HCT116 (cell line): ENCODE measurements at regions not wholly inside any gene's neighbourhood (a gene's known extent, or its start where the extent isn't known, plus 50 kb on each side); places are given as distances from the start of the nearest gene placed in this dataset.

ENCODE experiments used
- ATF3 ChIP-seq: IDR thresholded peaks from 2 replicates; pipeline ENCODE4 v1.6.1; 2012
- CBX3 ChIP-seq: IDR thresholded peaks from 2 replicates; pipeline ENCODE4 v1.6.1; 2012; ENCODE audit warnings: low read depth
- CTCF ChIP-seq, 3 experiments: fragments of 200-600 bp in 1 of 3; sonication (generic) in 1 of 3; IDR thresholded peaks in 2 of 3; conservative IDR thresholded peaks in 1 of 3; 2 replicates each; pipeline ENCODE4 v1.5.1; 2012 to 2017; ENCODE audit warnings: low read depth in 2 of 3, low read length in 2 of 3, antibody characterized with exemption in 1 of 3, borderline replicate concordance in 1 of 3, control low read depth in 1 of 3, mild to moderate bottlenecking in 1 of 3, mixed read lengths in 1 of 3, mixed run types in 1 of 3, moderate library complexity in 1 of 3; ENCODE audit not compliant: insufficient read depth in 1 of 3
- EZH2 ChIP-seq: fragments of 200-600 bp; sonication (generic); IDR thresholded peaks from 2 replicates; pipeline ENCODE4 v1.6.1; 2017; ENCODE audit warnings: antibody characterized with exemption, mixed run types
- JUND ChIP-seq: IDR thresholded peaks from 2 replicates; pipeline ENCODE4 v1.6.1; 2012
- POLR2A ChIP-seq: IDR thresholded peaks from 2 replicates; pipeline ENCODE4 v1.7.0; 2011; ENCODE audit warnings: borderline replicate concordance; ENCODE audit not compliant: insufficient read depth, insufficient read length; ENCODE audit errors: extremely low read depth
- RAD21 ChIP-seq: IDR thresholded peaks from 2 replicates; pipeline ENCODE4 v1.6.1; 2012; ENCODE audit warnings: low read depth, mild to moderate bottlenecking
- REST ChIP-seq: IDR thresholded peaks from 2 replicates; pipeline ENCODE4 v1.6.1; 2012; ENCODE audit warnings: low read depth
- ZFX ChIP-seq: fragments of 450-650 bp; IDR thresholded peaks from 2 replicates; pipeline ENCODE4 v1.6.1; 2017
- TF ChIP-seq, protein P1 (sequence below): IDR thresholded peaks from 2 replicates; pipeline ENCODE4 v1.6.1; 2012
- TF ChIP-seq, protein P2 (sequence below): IDR thresholded peaks from 2 replicates; pipeline ENCODE4 v1.6.1; 2011; ENCODE audit warnings: mild to moderate bottlenecking, low read length, moderate library complexity; ENCODE audit not compliant: insufficient replicate concordance; ENCODE audit errors: extremely low read depth

GRCh38 chr21:27390384-27390783 lies 423.5 kb upstream of the ADAMTS5 start:
- no peak for TF ChIP-seq CTCF (IDR thresholded peaks at IDR 0.05 in 2 of 3, conservative IDR thresholded peaks at IDR 0.05 in 1 of 3; ENCODE audit: borderline replicate concordance in 1 of 3, insufficient read depth in 1 of 3, low read depth in 2 of 3, low read length in 2 of 3)
- TF ChIP-seq CBX3 = no peak
- no peak for TF ChIP-seq POLR2A
- no peak for TF ChIP-seq REST
- TF ChIP-seq ATF3 = no peak
- TF ChIP-seq ZFX = no peak
- TF ChIP-seq, protein P1, sequence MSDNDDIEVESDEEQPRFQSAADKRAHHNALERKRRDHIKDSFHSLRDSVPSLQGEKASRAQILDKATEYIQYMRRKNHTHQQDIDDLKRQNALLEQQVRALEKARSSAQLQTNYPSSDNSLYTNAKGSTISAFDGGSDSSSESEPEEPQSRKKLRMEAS = no peak
- no peak for TF ChIP-seq RAD21
- TF ChIP-seq, protein P2, sequence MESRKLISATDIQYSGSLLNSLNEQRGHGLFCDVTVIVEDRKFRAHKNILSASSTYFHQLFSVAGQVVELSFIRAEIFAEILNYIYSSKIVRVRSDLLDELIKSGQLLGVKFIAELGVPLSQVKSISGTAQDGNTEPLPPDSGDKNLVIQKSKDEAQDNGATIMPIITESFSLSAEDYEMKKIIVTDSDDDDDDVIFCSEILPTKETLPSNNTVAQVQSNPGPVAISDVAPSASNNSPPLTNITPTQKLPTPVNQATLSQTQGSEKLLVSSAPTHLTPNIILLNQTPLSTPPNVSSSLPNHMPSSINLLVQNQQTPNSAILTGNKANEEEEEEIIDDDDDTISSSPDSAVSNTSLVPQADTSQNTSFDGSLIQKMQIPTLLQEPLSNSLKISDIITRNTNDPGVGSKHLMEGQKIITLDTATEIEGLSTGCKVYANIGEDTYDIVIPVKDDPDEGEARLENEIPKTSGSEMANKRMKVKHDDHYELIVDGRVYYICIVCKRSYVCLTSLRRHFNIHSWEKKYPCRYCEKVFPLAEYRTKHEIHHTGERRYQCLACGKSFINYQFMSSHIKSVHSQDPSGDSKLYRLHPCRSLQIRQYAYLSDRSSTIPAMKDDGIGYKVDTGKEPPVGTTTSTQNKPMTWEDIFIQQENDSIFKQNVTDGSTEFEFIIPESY = no peak
- TF ChIP-seq JUND = no peak
- no peak for TF ChIP-seq EZH2
